ENCODE measurements at regions not wholly inside any gene's neighbourhood (a gene's known extent, or its start where the extent isn't known, plus 50 kb on each side); places are given as distances from the start of the nearest gene placed in this dataset.

DNA sequence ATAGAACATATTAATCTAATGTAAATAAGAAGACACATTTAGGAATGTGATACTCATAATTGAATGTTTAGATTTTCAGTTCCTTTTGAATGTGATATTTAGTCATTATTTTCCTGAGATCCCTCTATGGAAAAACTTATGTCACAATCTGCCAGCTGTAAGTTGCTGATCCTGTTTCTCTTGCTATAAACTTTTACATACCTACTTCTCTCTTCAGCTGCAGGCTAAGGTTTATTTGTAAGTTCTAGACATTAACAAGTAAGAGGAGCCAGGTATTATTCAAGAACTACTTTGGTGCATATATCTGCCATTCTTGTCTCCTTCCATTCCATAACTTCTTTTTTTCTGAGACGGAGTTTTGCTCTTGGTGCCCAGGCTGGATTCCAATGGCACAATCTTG lies 462.4 kb downstream of the PRR16 start:
- TF ChIP-seq GATA3 (IDR thresholded peaks at IDR 0.05; ENCODE audit: borderline replicate concordance) = no peak
- TF ChIP-seq, protein P1, sequence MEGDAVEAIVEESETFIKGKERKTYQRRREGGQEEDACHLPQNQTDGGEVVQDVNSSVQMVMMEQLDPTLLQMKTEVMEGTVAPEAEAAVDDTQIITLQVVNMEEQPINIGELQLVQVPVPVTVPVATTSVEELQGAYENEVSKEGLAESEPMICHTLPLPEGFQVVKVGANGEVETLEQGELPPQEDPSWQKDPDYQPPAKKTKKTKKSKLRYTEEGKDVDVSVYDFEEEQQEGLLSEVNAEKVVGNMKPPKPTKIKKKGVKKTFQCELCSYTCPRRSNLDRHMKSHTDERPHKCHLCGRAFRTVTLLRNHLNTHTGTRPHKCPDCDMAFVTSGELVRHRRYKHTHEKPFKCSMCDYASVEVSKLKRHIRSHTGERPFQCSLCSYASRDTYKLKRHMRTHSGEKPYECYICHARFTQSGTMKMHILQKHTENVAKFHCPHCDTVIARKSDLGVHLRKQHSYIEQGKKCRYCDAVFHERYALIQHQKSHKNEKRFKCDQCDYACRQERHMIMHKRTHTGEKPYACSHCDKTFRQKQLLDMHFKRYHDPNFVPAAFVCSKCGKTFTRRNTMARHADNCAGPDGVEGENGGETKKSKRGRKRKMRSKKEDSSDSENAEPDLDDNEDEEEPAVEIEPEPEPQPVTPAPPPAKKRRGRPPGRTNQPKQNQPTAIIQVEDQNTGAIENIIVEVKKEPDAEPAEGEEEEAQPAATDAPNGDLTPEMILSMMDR (IDR thresholded peaks at IDR 0.05) = no peak
- no peak for TF ChIP-seq MAFK (IDR thresholded peaks at IDR 0.05; ENCODE audit: partially characterized antibody)
- TF ChIP-seq, protein P2, sequence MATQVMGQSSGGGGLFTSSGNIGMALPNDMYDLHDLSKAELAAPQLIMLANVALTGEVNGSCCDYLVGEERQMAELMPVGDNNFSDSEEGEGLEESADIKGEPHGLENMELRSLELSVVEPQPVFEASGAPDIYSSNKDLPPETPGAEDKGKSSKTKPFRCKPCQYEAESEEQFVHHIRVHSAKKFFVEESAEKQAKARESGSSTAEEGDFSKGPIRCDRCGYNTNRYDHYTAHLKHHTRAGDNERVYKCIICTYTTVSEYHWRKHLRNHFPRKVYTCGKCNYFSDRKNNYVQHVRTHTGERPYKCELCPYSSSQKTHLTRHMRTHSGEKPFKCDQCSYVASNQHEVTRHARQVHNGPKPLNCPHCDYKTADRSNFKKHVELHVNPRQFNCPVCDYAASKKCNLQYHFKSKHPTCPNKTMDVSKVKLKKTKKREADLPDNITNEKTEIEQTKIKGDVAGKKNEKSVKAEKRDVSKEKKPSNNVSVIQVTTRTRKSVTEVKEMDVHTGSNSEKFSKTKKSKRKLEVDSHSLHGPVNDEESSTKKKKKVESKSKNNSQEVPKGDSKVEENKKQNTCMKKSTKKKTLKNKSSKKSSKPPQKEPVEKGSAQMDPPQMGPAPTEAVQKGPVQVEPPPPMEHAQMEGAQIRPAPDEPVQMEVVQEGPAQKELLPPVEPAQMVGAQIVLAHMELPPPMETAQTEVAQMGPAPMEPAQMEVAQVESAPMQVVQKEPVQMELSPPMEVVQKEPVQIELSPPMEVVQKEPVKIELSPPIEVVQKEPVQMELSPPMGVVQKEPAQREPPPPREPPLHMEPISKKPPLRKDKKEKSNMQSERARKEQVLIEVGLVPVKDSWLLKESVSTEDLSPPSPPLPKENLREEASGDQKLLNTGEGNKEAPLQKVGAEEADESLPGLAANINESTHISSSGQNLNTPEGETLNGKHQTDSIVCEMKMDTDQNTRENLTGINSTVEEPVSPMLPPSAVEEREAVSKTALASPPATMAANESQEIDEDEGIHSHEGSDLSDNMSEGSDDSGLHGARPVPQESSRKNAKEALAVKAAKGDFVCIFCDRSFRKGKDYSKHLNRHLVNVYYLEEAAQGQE (IDR thresholded peaks at IDR 0.05) = no peak
